Lung (tissue), 11 donors: ENCODE measurements at regions not wholly inside any gene's neighbourhood (a gene's known extent, or its start where the extent isn't known, plus 50 kb on each side); places are given as distances from the start of the nearest gene placed in this dataset.

Experiments used
- ATAC-seq: fragments of 200-7000 bp; cut with Tn5 transposase; one replicate; pipeline ENCODE4 v1.9.1; 2020; ENCODE audit warnings: moderate number of reproducible peaks; ENCODE audit not compliant: insufficient read depth, low FRiP score
- DNase-seq, 3 donors: peaks; one replicate each; pipeline ENCODE4 v3.0.0-alpha.2; 2013 to 2017
- H3K27ac ChIP-seq, 2 donors: one replicate each; pipeline ENCODE4 v1.5.1; 2013; ENCODE audit warnings: mild to moderate bottlenecking in 2 of 2, moderate library complexity in 2 of 2, control low read depth in 1 of 2, inconsistent platforms in 1 of 2, low read depth in 1 of 2, low read length in 1 of 2
- H3K27me3 ChIP-seq, 3 donors: one replicate each; pipeline ENCODE4 v1.5.1; 2013; ENCODE audit warnings: low read length in 2 of 3; ENCODE audit not compliant: control insufficient read depth in 3 of 3, insufficient read depth in 3 of 3
- H3K36me3 ChIP-seq, 4 donors: one replicate each; pipeline ENCODE4 v1.5.1; 2013; ENCODE audit warnings: low read length in 4 of 4, mild to moderate bottlenecking in 1 of 4, moderate library complexity in 1 of 4; ENCODE audit not compliant: control insufficient read depth in 4 of 4, insufficient read depth in 4 of 4
- H3K4me1 ChIP-seq, 5 donors: one replicate each; pipeline ENCODE4 v1.5.1; 2013; ENCODE audit warnings: low read length in 5 of 5, mild to moderate bottlenecking in 2 of 5, moderate library complexity in 1 of 5; ENCODE audit not compliant: control insufficient read depth in 5 of 5, insufficient read depth in 5 of 5
- H3K4me3 ChIP-seq: one replicate; pipeline ENCODE4 v1.5.1; 2013; ENCODE audit warnings: mild to moderate bottlenecking, control low read depth, moderate library complexity
- H3K9ac ChIP-seq, 2 donors: one replicate each; pipeline ENCODE4 v1.5.1; 2013; ENCODE audit warnings: low read length in 2 of 2, control low read depth in 1 of 2; ENCODE audit not compliant: insufficient read depth in 1 of 2
- H3K9me3 ChIP-seq, 4 donors: one replicate each; pipeline ENCODE4 v1.5.1; 2013; ENCODE audit warnings: low read length in 3 of 4, mild to moderate bottlenecking in 1 of 4, moderate library complexity in 1 of 4; ENCODE audit not compliant: control insufficient read depth in 4 of 4, insufficient read depth in 3 of 4
- WGBS, 2 donors: extraction: QIAGEN DNeasy Blood & Tissue Kit; methylation state at CpG; one replicate each; pipeline ENCODE4 v1.1.7; 2013; 5-methylcytosine and 5-hydroxymethylcytosine counted together
- TF ChIP-seq, protein P1 (sequence below): IDR thresholded peaks from 2 replicates; pipeline ENCODE4 v1.5.1; 2012; ENCODE audit warnings: mild to moderate bottlenecking; ENCODE audit errors: control extremely low read depth, extremely low read depth
- donor health status: control.
- donor health status: control.
- donor health status: Bipolar disorder and iron deficiency.
- donor health status: healthy.
- donor health status: DM: yes; HTN: yes; CAD: no.

DNA sequence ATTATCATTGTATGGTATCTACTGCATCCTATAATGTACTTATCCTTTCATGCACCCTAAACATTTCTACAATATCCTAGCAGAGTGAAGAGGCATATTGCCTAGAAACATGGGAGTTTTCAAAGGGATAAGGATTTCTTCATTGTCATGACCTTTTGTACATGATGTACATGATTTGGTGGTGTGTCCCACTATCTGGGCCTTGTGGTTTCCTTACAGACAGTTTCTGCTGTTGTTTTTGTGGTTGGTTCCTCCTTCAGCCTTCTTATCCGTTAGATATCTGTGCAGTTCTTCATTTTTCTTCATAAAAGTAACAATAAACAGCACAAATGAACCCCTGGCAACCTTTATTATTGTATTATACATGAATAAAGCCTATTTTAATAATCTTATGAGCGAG is 70.4 kb upstream of the BACH1 start:
- Histone ChIP-seq H3K27me3 (no peaks in the 10 kb centered on the region), H3K9ac (no peak overlapping the region), H3K27ac (no peak overlapping the region), H3K36me3 (no peaks in the 10 kb centered on the region), H3K9me3 (peaks cover 0 to 1% (median 0%) of the 10 kb centered on the region in 4 donors), H3K4me3 (no peak overlapping the region), H3K4me1 (no peaks in the 10 kb centered on the region)
- 65 to 73% methylated on average over 2 of the region's 2 CpGs for WGBS, 2 donors
- TF ChIP-seq, protein P1, sequence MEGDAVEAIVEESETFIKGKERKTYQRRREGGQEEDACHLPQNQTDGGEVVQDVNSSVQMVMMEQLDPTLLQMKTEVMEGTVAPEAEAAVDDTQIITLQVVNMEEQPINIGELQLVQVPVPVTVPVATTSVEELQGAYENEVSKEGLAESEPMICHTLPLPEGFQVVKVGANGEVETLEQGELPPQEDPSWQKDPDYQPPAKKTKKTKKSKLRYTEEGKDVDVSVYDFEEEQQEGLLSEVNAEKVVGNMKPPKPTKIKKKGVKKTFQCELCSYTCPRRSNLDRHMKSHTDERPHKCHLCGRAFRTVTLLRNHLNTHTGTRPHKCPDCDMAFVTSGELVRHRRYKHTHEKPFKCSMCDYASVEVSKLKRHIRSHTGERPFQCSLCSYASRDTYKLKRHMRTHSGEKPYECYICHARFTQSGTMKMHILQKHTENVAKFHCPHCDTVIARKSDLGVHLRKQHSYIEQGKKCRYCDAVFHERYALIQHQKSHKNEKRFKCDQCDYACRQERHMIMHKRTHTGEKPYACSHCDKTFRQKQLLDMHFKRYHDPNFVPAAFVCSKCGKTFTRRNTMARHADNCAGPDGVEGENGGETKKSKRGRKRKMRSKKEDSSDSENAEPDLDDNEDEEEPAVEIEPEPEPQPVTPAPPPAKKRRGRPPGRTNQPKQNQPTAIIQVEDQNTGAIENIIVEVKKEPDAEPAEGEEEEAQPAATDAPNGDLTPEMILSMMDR, result no peak
- DNase-seq (no peak), ATAC-seq (no peak)

DNA sequence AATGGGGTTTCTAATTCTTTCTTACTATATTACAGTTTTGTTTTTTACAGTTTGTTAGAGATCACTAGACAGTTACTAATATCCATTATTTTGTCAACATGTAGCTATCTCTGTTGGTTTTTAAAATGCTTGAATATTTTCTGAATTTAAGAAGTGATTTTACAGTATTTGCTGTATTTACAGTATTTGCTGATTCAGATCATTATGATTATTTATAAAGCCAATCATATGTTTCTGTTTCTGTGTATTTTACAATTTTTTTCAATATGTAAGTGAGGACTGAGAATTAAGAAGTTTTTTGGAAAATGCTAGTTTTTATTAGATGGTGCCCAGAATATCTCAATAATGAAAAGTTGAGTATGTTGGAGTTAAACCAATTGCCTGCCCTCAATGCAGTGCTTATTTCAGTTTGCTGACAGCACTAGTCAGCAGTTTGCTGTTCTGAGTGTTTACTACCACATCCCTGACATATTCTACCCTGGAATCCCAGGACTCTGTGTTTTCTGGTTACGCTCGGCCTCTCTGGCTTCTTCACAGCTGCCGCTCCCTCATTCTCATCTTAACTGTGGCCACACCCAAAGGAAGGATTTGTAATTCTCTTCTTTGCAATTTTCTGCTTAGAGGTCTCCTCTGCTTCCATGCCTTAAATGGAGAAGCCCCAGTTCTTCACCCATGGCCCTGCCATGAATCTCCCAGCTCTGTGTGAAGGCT is 68.0 kb upstream of the BACH1 start:
- no peak overlapping the region for H3K4me3 ChIP-seq
- peaks cover 0 to 2% (median 0%) of the 10 kb centered on the region in 4 donors for H3K9me3 ChIP-seq
- no peak overlapping the region for H3K27ac ChIP-seq
- ATAC-seq (no peak), DNase-seq (no peak)
- no peaks in the 10 kb centered on the region for H3K27me3 ChIP-seq
- no peak overlapping the region for H3K9ac ChIP-seq
- 76 to 91% methylated on average over 3 of the region's 3 CpGs for WGBS, 2 donors
- H3K4me1 ChIP-seq, result peaks cover 0 to 5% (median 0%) of the 10 kb centered on the region in 5 donors
- no peaks in the 10 kb centered on the region for H3K36me3 ChIP-seq
- TF ChIP-seq, protein P1, result no peak

DNA sequence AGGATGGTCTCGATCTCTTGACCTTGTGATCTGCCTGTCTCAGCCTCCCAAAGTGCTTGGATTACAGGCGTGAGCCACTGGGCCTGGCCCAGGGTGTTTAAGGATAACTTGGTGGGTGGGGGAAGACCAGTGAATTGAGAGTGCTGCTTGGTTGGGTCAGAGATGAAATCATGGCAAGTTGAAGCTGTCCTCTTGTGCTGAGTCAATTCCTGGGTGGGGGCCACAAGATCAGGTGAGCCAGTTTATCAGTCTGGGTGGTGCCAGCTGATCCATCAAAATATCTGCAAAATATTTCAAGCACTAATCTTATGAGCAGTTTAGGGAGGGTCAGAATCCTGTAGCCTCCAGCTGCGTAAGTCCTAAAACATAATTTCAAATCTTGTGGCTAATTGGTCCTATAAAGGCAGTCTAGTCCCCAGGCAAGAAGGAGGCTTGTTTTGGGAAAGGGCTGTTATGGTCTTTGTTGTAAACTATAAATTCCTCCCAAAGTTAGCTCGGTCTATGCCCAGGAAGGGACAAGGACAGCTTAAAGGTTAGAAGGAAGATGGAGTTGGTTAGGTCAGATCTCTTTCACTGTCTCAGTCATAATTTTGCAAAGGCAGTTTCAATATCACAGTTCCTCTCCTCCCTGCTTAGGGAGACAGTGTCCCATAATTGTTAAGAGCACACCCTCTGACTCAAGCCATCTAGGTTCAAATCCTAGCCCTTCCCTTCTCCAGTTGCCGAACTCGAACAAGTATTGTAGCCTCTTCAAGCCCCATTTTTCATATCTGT is 66.8 kb upstream of the BACH1 start:
- TF ChIP-seq, protein P1, result no peak
- ATAC-seq, result no peak
- no peak overlapping the region for H3K9ac ChIP-seq
- WGBS, 2 donors, result 93 to 94% methylated on average over 6 of the region's 6 CpGs
- no peak overlapping the region for H3K27ac ChIP-seq
- H3K4me1 ChIP-seq, result peaks cover 0 to 16% (median 2%) of the 10 kb centered on the region in 5 donors
- no peaks in the 10 kb centered on the region for H3K27me3 ChIP-seq
- peaks cover 0 to 2% (median 0%) of the 10 kb centered on the region in 4 donors for H3K9me3 ChIP-seq
- no peak for DNase-seq
- no peaks in the 10 kb centered on the region for H3K36me3 ChIP-seq
- no peak overlapping the region for H3K4me3 ChIP-seq
